ENCODE measurements at regions not wholly inside any gene's neighbourhood (a gene's known extent, or its start where the extent isn't known, plus 50 kb on each side); places are given as distances from the start of the nearest gene placed in this dataset.

- ChIA-PET POLR2A (no interaction called here), CTCF (ENCODE audit: low intra/inter-chr PET ratio) (no interaction called here)
- Histone ChIP-seq H3K9me3 (replicated peaks; ENCODE audit: control insufficient read depth, insufficient read depth, low read depth, low read length) (no peaks in the 10 kb centered on the region), H3K4me2 (ENCODE audit: insufficient read depth, low read length) (no peak overlapping the region), H3K9ac (ENCODE audit: insufficient read depth in 1 of 2, low read depth in 2 of 2, low read length in 2 of 2) (no peak overlapping the region), H3K4me3 (no peak overlapping the region), H3K9me1 (ENCODE audit: control insufficient read depth, insufficient read depth, low read length) (no peaks in the 10 kb centered on the region), H2AFZ (ENCODE audit: low read depth, low read length) (no peak overlapping the region), H3K4me1 (replicated peaks in 1 of 2; ENCODE audit: control insufficient read depth in 2 of 2, insufficient read depth in 2 of 2, low read length in 2 of 2) (no peaks in the 10 kb centered on the region), H3K27me3 (ENCODE audit: control insufficient read depth in 2 of 2, insufficient read depth in 2 of 2, low read length in 2 of 2) (no peaks in the 10 kb centered on the region), H4K20me1 (replicated peaks; ENCODE audit: control insufficient read depth, insufficient read depth, low read length) (no peaks in the 10 kb centered on the region), H3K36me3 (ENCODE audit: control insufficient read depth, insufficient read depth, low read length) (no peaks in the 10 kb centered on the region), H3K79me2 (ENCODE audit: control insufficient read depth, insufficient read depth, low read length) (no peaks in the 10 kb centered on the region), H3K27ac (ENCODE audit: extremely low read depth, low read depth, low read length) (no peak overlapping the region)
- no peak for TF ChIP-seq CTBP1 (IDR thresholded peaks at IDR 0.05; ENCODE audit: borderline replicate concordance)
- no peak for TF ChIP-seq MEIS2 (IDR thresholded peaks at IDR 0.05; ENCODE audit: partially characterized antibody)
- no peak for TF ChIP-seq SIRT6 (IDR thresholded peaks at IDR 0.05; ENCODE audit: low read depth, low read length)
- TF ChIP-seq RBBP5 (IDR thresholded peaks at IDR 0.05; ENCODE audit: borderline replicate concordance, insufficient read depth, low read length, poor library complexity, severe bottlenecking): no peak
- no peak for TF ChIP-seq GTF2F1 (IDR thresholded peaks at IDR 0.05; ENCODE audit: low read depth, low read length)
- TF ChIP-seq NCOA6 (IDR thresholded peaks at IDR 0.05): no peak
- TF ChIP-seq ZBTB11 (CRISPR knock-in tag; IDR thresholded peaks at IDR 0.05): no peak
- no peak for TF ChIP-seq KLF16 (IDR thresholded peaks at IDR 0.05)
- no peak for TF ChIP-seq ELF4 (CRISPR knock-in tag; IDR thresholded peaks at IDR 0.05)
- TF ChIP-seq GTF2B (IDR thresholded peaks at IDR 0.05; ENCODE audit: extremely low read depth, insufficient read length): no peak
- no peak for TF ChIP-seq PCBP2 (IDR thresholded peaks at IDR 0.05; ENCODE audit: low read depth, low read length, poor library complexity, severe bottlenecking)
- TF ChIP-seq FOXP4 (CRISPR knock-in tag; IDR thresholded peaks at IDR 0.05; ENCODE audit: borderline replicate concordance): no peak
- no peak for TF ChIP-seq SMAD4 (CRISPR knock-in tag; conservative IDR thresholded peaks at IDR 0.05)
- no peak for TF ChIP-seq HDAC8 (tag; IDR thresholded peaks at IDR 0.05)
- ATAC-seq: no peak
- in situ Hi-C loops (cut with MboI) (no loop called here), intact Hi-C loops (cut with micrococcal nuclease) (no loop called here)
- FAIRE-seq: no peak
- no TSS peak for BruUV-seq (replicated peaks)
- no CpG with 5 or more reads among the region's 8 CpGs for WGBS (ENCODE audit: insufficient coverage, low coverage, missing lambda C conversion rate)
- no peak for DNase-seq (ENCODE audit: extremely low read depth in 1 of 4, low spot score in 3 of 4)
Measured at GRCh38 chr9:28774433-28775235, 1201.4 kb upstream of the C9orf72 start.

Data from K562 (cell line).